GM12874 (cell line): ENCODE measurements at regions not wholly inside any gene's neighbourhood (a gene's known extent, or its start where the extent isn't known, plus 50 kb on each side); places are given as distances from the start of the nearest gene placed in this dataset.

Experiments
- CTCF ChIP-seq: IDR thresholded peaks from 2 replicates; pipeline ENCODE4 v1.5.1; 2011; ENCODE audit warnings: low read depth, mild to moderate bottlenecking, control low read depth, low read length, moderate library complexity; ENCODE audit not compliant: insufficient read depth

GRCh38 chr16:85327731-85328675, 215.7 kb upstream of the CIBAR2 start:
- TF ChIP-seq CTCF = no peak

GRCh38 chr16:85328676-85329058, 216.4 kb upstream of the CIBAR2 start:
- no peak for TF ChIP-seq CTCF

- TF ChIP-seq CTCF = no peak
These were observed 217.0 kb upstream of the CIBAR2 start for GRCh38 chr16:85329059-85329812.

- no peak for TF ChIP-seq CTCF
These were observed 217.9 kb upstream of the CIBAR2 start for GRCh38 chr16:85330006-85330693.

GRCh38 chr16:85330694-85331188, 218.5 kb upstream of the CIBAR2 start:
- TF ChIP-seq CTCF = peak; percentile 47; the same call in 1 of the 2 replicates

- TF ChIP-seq CTCF = no peak
These were observed 219.4 kb upstream of the CIBAR2 start for GRCh38 chr16:85331688-85332087.

GRCh38 chr16:85332175-85332574, 219.9 kb upstream of the CIBAR2 start:
- TF ChIP-seq CTCF = no peak
